ENCODE measurements at regions not wholly inside any gene's neighbourhood (a gene's known extent, or its start where the extent isn't known, plus 50 kb on each side); places are given as distances from the start of the nearest gene placed in this dataset.

DNA sequence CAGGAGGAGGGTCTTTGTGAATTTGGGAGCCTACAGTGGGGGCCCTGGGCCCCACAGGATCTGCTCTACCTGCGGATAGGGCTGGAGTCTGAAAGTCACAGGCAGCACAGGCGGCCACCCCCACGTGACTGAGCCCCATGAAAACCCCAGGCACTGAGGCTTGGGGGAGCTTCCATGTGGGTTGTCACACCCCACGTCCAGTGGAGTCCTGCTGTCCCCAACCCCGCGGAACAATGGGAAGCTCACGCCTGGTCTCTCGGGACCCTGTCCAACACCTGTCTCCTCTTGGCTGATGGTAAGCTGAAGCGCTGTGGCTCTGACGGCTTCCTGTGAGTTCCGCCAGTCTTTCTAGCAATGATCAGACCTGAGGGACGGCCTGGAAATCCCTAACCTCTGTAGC is 85.8 kb downstream of the PTGR3 start:
- no peak for ATAC-seq
- intact Hi-C loops (cut with DNase I), result no loop called here

DNA sequence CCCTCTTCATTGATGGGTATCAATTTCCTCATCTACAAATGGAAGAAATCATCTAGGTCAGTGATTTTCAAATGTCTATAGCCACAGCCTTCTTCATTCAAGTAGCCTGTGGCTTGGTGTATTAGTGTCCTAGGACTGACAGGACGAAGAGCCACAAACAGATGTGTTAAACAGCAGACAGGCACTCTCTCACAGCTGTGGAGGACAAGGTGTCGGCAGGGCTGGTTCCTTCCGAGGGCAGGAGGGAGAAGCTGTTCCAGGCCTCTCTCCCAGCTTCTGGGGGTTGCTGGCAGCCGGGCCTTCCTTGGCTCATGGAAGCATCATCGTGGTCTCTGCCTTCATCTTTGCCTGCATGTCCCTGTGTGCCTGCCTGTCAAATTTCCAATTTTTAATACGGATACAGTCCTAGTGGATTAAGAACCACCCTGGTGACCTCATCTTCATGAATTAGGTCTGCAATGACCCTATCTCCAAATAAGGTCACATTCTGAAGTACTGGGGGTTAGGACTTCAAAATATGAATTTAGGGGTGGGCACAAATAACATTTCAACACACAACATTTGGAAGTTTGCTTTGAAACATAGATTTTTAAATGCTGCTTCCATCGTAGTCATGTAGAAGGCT is 86.5 kb downstream of the PTGR3 start:
- Histone ChIP-seq H3K36me3 (no peaks in the 10 kb centered on the region), H3K9me3 (peaks cover 0 to 5% (median 0%) of the 10 kb centered on the region in 11 donors), H3K27me3 (peaks cover 0 to 8% (median 0%) of the 10 kb centered on the region in 7 donors), H3K27ac (no peak overlapping the region), H3K4me1 (no peaks in the 10 kb centered on the region), H3K4me3 (no peak overlapping the region)
- intact Hi-C loops (cut with DNase I), result no loop called here
- TF ChIP-seq, protein P1, sequence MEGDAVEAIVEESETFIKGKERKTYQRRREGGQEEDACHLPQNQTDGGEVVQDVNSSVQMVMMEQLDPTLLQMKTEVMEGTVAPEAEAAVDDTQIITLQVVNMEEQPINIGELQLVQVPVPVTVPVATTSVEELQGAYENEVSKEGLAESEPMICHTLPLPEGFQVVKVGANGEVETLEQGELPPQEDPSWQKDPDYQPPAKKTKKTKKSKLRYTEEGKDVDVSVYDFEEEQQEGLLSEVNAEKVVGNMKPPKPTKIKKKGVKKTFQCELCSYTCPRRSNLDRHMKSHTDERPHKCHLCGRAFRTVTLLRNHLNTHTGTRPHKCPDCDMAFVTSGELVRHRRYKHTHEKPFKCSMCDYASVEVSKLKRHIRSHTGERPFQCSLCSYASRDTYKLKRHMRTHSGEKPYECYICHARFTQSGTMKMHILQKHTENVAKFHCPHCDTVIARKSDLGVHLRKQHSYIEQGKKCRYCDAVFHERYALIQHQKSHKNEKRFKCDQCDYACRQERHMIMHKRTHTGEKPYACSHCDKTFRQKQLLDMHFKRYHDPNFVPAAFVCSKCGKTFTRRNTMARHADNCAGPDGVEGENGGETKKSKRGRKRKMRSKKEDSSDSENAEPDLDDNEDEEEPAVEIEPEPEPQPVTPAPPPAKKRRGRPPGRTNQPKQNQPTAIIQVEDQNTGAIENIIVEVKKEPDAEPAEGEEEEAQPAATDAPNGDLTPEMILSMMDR (IDR thresholded peaks at IDR 0.05), result no peak
- ATAC-seq (no peak), DNase-seq (no peak)
- 83 to 86% methylated on average over 7 of the region's 7 CpGs for WGBS, 2 donors

More for the DNA sequence above, 85.8 kb downstream of the PTGR3 start:
- WGBS, 2 donors, result 71 to 76% methylated on average over 12 of the region's 12 CpGs
- no peaks in the 10 kb centered on the region for H3K36me3 ChIP-seq
- peaks cover 0 to 5% (median 0%) of the 10 kb centered on the region in 11 donors for H3K9me3 ChIP-seq
- H3K4me1 ChIP-seq, result no peaks in the 10 kb centered on the region
- H3K27me3 ChIP-seq, result peaks cover 0 to 8% (median 0%) of the 10 kb centered on the region in 7 donors
- DNase-seq, result no peak
- TF ChIP-seq, protein P1 (IDR thresholded peaks at IDR 0.05), result no peak
- H3K27ac ChIP-seq, result no peak overlapping the region
- H3K4me3 ChIP-seq, result no peak overlapping the region

DNA sequence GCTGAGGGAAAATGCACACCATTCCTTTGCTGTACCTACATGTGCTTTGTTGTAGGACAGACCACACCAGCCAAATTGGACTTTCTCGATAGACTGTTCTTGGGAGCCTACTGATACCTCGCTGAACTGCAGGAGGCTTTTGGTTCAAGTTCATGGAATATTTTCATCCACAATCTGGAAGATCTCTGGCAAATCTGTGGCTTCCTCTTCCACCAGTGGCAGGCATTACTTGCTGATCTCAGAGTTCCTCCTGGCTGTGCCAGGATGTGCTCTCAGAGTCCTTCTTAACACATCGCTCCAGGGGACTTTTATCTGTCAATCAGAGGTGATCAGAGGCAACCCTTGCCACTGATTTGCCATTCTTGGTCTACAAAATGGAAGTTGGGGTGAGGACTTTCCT is 87.7 kb downstream of the PTGR3 start:
- no peak overlapping the region for H3K4me3 ChIP-seq
- DNase-seq (no peak), ATAC-seq (no peak)
- no peaks in the 10 kb centered on the region for H3K36me3 ChIP-seq
- peaks cover 0 to 5% (median 0%) of the 10 kb centered on the region in 11 donors for H3K9me3 ChIP-seq
- H3K4me1 ChIP-seq, result no peaks in the 10 kb centered on the region
- H3K27ac ChIP-seq, result no peak overlapping the region
- peaks cover 0 to 8% (median 0%) of the 10 kb centered on the region in 7 donors for H3K27me3 ChIP-seq
- 69 to 78% methylated on average over 3 of the region's 3 CpGs for WGBS, 2 donors
- TF ChIP-seq, protein P1 (IDR thresholded peaks at IDR 0.05), result no peak
- intact Hi-C loops (cut with DNase I), result no loop called here

DNA sequence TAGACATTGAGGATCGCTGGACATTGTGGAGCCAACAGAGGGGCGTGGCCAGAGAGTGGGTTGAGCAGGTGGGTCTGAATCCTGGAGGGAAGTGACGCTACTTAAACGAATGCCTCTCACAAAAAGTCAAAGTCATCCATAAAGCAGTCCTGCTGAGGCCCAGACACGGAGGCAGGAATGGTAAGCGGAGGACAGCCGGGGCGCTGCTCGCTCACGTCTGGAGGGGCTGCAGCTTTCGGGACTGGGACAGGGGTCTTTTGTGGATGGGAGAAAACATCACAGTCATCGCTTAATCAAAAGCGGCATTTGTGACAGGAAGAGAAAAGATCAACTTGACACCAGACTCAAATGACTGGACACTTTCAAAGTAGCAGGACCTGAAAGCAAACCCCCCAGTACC is 88.4 kb downstream of the PTGR3 start:
- no peak for DNase-seq
- H3K36me3 ChIP-seq, result no peaks in the 10 kb centered on the region
- peaks cover 0 to 5% (median 0%) of the 10 kb centered on the region in 11 donors for H3K9me3 ChIP-seq
- TF ChIP-seq, protein P1 (IDR thresholded peaks at IDR 0.05), result no peak
- 92% methylated on average over 13 of the region's 13 CpGs for WGBS, 2 donors
- no peak for ATAC-seq
- no peak overlapping the region for H3K4me3 ChIP-seq
- H3K27ac ChIP-seq, result no peak overlapping the region
- intact Hi-C loops (cut with DNase I), result no loop called here
- no peaks in the 10 kb centered on the region for H3K4me1 ChIP-seq
- peaks cover 0 to 3% (median 0%) of the 10 kb centered on the region in 7 donors for H3K27me3 ChIP-seq
